GM12878 (cell line): ENCODE measurements at regions not wholly inside any gene's neighbourhood (a gene's known extent, or its start where the extent isn't known, plus 50 kb on each side); places are given as distances from the start of the nearest gene placed in this dataset.

Experiments used
- ATAC-seq: fragments of 200-7000 bp; cut with Tn5 transposase; 3 replicates; pipeline ENCODE4 v1.9.1; 2020; ENCODE audit warnings: mild to moderate bottlenecking, moderate library complexity
- BruUV-seq: library from RNA; stranded (reverse); fragments of 400-500 nt; replicated peaks from 2 replicates; lab custom pipeline; 2021; lab: Mats Ljungman, UMichigan
- CTCF ChIA-PET: fragments of 300-600 bp; sonication (Branson Sonifier 250); formaldehyde crosslinking; extraction: SDS; loops from one replicate; lab custom pipeline; 2021; ENCODE audit warnings: inconsistent platforms; lab: Yijun Ruan, JAX
- POLR2A ChIA-PET: fragments of 350-600 bp; formaldehyde crosslinking; extraction: SDS; loops from one replicate; lab custom pipeline; 2021; ENCODE audit warnings: inconsistent platforms; lab: Charles Lee
- RAD21 ChIA-PET: fragments of 300-600 bp; sonication (Branson Sonifier 250); formaldehyde crosslinking; loops from one replicate; lab custom pipeline; 2023; ENCODE audit warnings: antibody characterized with exemption; ENCODE audit not compliant: unreplicated experiment; lab: Charles Lee
- SMC1A ChIA-PET: fragments of 300-600 bp; sonication (Branson Sonifier 250); formaldehyde crosslinking; loops from one replicate; lab custom pipeline; 2023; ENCODE audit not compliant: unreplicated experiment, uncharacterized antibody; lab: Charles Lee
- DNase-seq: peaks from one replicate; pipeline ENCODE4 v3.0.0-alpha.2; 2011; ENCODE audit warnings: low read depth, low spot score
- FAIRE-seq: peaks from 3 replicates; lab custom pipeline; 2011; peaks lifted over from hg19 to GRCh38; lab: Jason Lieb, UNC
- H2AFZ ChIP-seq: 2 replicates; pipeline ENCODE4 v1.6.0; 2011; ENCODE audit warnings: low read depth, low read length, control low read depth; ENCODE audit not compliant: control insufficient read depth
- H3K27ac ChIP-seq: 2 replicates; pipeline ENCODE4 v1.5.1; 2011; ENCODE audit warnings: control low read depth; ENCODE audit not compliant: control insufficient read depth, insufficient read depth
- H3K27me3 ChIP-seq, 2 experiments: replicated peaks in 1 of 2; 2 replicates each; pipeline versions ENCODE4 v1.6.0 to v1.6.1; 2011; ENCODE audit warnings: low read length in 1 of 2; ENCODE audit not compliant: control insufficient read depth in 2 of 2, insufficient read depth in 2 of 2
- H3K36me3 ChIP-seq, 2 experiments: 2 replicates each; pipeline ENCODE4 v1.5.1; 2011; ENCODE audit warnings: low read length in 1 of 2; ENCODE audit not compliant: control insufficient read depth in 2 of 2, insufficient read depth in 2 of 2
- H3K4me1 ChIP-seq: 2 replicates; pipeline ENCODE4 v1.6.1; 2011; ENCODE audit warnings: mild to moderate bottlenecking, low read length, moderate library complexity, mixed read lengths; ENCODE audit not compliant: control insufficient read depth, insufficient read depth
- H3K4me2 ChIP-seq: 2 replicates; pipeline ENCODE4 v1.6.0; 2011; ENCODE audit warnings: control low read depth; ENCODE audit not compliant: control insufficient read depth, insufficient read depth
- H3K4me3 ChIP-seq: fragments of 200-600 bp; sonication (generic); 2 replicates; pipeline ENCODE4 v1.5.1; 2016
- H3K79me2 ChIP-seq: 2 replicates; pipeline ENCODE4 v1.6.0; 2011; ENCODE audit warnings: low read length; ENCODE audit not compliant: control insufficient read depth, insufficient read depth
- H3K9ac ChIP-seq: 2 replicates; pipeline ENCODE4 v1.8.0; 2011; ENCODE audit warnings: low read length, control low read depth, mixed read lengths; ENCODE audit not compliant: control insufficient read depth, insufficient read depth
- H3K9me3 ChIP-seq: replicated peaks from 3 replicates; pipeline ENCODE4 v1.5.1; 2011; ENCODE audit warnings: mild to moderate bottlenecking, low read length; ENCODE audit not compliant: control insufficient read depth, insufficient read depth
- H4K20me1 ChIP-seq: 2 replicates; pipeline ENCODE4 v1.6.0; 2011; ENCODE audit not compliant: control insufficient read depth, insufficient read depth
- NBN ChIP-seq: fragments of 450-650 bp; IDR thresholded peaks from 2 replicates; pipeline ENCODE4 v1.6.1; 2016
- NFIC ChIP-seq: IDR thresholded peaks from 2 replicates; pipeline ENCODE4 v1.6.1; 2012; ENCODE audit warnings: low read depth, mild to moderate bottlenecking, inconsistent platforms, low read length, moderate library complexity
- PAX8 ChIP-seq: fragments of 450-650 bp; IDR thresholded peaks from 2 replicates; pipeline ENCODE4 v1.6.1; 2017; ENCODE audit warnings: mild to moderate bottlenecking, moderate library complexity
- POLR2A ChIP-seq: IDR thresholded peaks from 2 replicates; pipeline ENCODE4 v1.6.1; 2011; ENCODE audit warnings: low read depth, mild to moderate bottlenecking, low read length
- RBBP5 ChIP-seq: fragments of 200-600 bp; sonication (generic); conservative IDR thresholded peaks from 2 replicates; pipeline ENCODE4 v1.6.1; 2016
- RUNX3 ChIP-seq: IDR thresholded peaks from 2 replicates; pipeline ENCODE4 v1.6.1; 2012; ENCODE audit warnings: low read length, inconsistent platforms
- SUZ12 ChIP-seq: fragments of 200-600 bp; sonication (generic); IDR thresholded peaks from one replicate; pipeline ENCODE4 v1.6.1; 2018; ENCODE audit warnings: antibody characterized with exemption, mild to moderate bottlenecking; ENCODE audit not compliant: unreplicated experiment
- ZZZ3 ChIP-seq: IDR thresholded peaks from 2 replicates; pipeline ENCODE4 v1.6.1; 2011; ENCODE audit warnings: low read depth; ENCODE audit not compliant: control insufficient read depth, insufficient read length
- WGBS: methylation state at CpG from one replicate; pipeline ENCODE4 v1.1.6; 2016; ENCODE audit warnings: low lambda C conversion rate; ENCODE audit not compliant: insufficient replicate concordance, insufficient coverage; ENCODE audit errors: missing lambda C conversion rate; 5-methylcytosine and 5-hydroxymethylcytosine counted together
- in situ Hi-C: fragments of 300-500 bp; cut with MboI; formaldehyde crosslinking; loops from 9 replicates; pipeline ENCODE4 v1.14.3; 2018; ENCODE audit warnings: mixed read lengths
- intact Hi-C: fragments of 100-400 bp; cut with micrococcal nuclease; formaldehyde crosslinking; loops from one replicate; pipeline ENCODE4 v1.14.2; 2022; ENCODE audit not compliant: unreplicated experiment
- TF ChIP-seq, protein P1 (sequence below), 3 experiments: IDR thresholded peaks in 2 of 3; conservative IDR thresholded peaks in 1 of 3; 2 replicates each; pipeline ENCODE4 v1.5.1; 2011; ENCODE audit warnings: low read depth in 3 of 3, low read length in 3 of 3, mild to moderate bottlenecking in 3 of 3, control low read depth in 2 of 3, moderate library complexity in 2 of 3, inconsistent platforms in 1 of 3, mixed read lengths in 1 of 3; ENCODE audit not compliant: control insufficient read depth in 2 of 3, insufficient read depth in 1 of 3; ENCODE audit errors: extremely low read depth in 1 of 3
- TF ChIP-seq, protein P2 (sequence below): IDR thresholded peaks from 2 replicates; pipeline ENCODE4 v1.6.1; 2012; ENCODE audit warnings: mild to moderate bottlenecking, low read depth, low read length

DNA sequence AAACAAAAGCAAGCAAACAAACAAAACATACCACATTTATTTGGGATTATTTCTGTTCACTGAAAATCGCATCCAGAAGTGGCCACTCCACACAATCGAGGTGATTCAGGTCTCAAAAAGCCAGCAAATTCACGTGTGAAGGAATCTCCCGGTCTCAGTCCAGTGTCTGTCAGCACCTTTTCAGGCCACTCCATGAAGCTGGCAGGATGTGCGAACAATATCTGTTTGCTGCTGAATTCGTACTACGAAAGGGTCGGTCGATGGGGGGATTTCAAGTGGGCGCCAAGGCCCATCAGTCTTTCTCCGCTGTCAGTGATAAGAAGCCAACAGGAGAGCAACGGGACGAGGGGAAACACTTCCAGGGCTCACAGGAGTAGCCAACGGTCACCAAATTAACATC, 505.1 kb downstream of the IRX1 start:
- ChIA-PET CTCF (no interaction called here), POLR2A (no interaction called here), RAD21 (no interaction called here), SMC1A (no interaction called here)
- Histone ChIP-seq H3K4me1 (no peaks in the 10 kb centered on the region), H3K27ac (no peak overlapping the region), H3K9me3 (no peaks in the 10 kb centered on the region; the same call in 2 of the 3 replicates), H3K79me2 (no peaks in the 10 kb centered on the region), H3K27me3 (no peaks in the 10 kb centered on the region), H3K4me3 (no peak overlapping the region), H3K4me2 (no peak overlapping the region), H4K20me1 (no peaks in the 10 kb centered on the region), H3K36me3 (no peaks in the 10 kb centered on the region), H3K9ac (no peak overlapping the region), H2AFZ (no peak overlapping the region)
- no peak for TF ChIP-seq POLR2A
- in situ Hi-C loops (no loop called here), intact Hi-C loops (no loop called here)
- no TSS peak for BruUV-seq
- ATAC-seq (no peak), FAIRE-seq (no peak), DNase-seq (no peak)
- WGBS: 41% methylated on average over 14 of the region's 14 CpGs

DNA sequence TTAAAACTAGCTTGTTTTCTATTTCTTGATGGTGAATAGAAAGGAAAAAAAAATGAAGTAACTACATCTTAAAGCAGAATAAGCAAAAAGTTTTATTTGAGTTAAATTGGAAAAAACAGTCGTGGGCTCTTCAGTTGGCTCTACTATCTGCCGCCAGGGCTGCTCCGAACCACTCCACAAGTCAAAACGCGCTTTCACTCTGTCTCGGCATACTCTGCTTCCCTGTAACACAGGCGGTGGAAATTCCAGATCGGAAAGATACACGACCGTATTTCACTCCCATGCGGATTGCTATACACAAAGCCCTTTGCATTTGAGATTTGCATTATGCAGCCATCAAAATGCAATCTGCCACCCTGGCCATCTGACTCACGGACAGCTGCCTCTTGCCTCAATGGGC, 505.6 kb downstream of the IRX1 start:
- ChIA-PET SMC1A (no interaction called here), POLR2A (no interaction called here), RAD21 (no interaction called here), CTCF (no interaction called here)
- H3K9ac ChIP-seq: no peak overlapping the region
- H2AFZ ChIP-seq: no peak overlapping the region
- no peaks in the 10 kb centered on the region for H3K27me3 ChIP-seq
- in situ Hi-C loops: no loop called here
- no peaks in the 10 kb centered on the region for H4K20me1 ChIP-seq
- ATAC-seq: no peak
- intact Hi-C loops: no loop called here
- no TSS peak for BruUV-seq
- TF ChIP-seq, protein P1, sequence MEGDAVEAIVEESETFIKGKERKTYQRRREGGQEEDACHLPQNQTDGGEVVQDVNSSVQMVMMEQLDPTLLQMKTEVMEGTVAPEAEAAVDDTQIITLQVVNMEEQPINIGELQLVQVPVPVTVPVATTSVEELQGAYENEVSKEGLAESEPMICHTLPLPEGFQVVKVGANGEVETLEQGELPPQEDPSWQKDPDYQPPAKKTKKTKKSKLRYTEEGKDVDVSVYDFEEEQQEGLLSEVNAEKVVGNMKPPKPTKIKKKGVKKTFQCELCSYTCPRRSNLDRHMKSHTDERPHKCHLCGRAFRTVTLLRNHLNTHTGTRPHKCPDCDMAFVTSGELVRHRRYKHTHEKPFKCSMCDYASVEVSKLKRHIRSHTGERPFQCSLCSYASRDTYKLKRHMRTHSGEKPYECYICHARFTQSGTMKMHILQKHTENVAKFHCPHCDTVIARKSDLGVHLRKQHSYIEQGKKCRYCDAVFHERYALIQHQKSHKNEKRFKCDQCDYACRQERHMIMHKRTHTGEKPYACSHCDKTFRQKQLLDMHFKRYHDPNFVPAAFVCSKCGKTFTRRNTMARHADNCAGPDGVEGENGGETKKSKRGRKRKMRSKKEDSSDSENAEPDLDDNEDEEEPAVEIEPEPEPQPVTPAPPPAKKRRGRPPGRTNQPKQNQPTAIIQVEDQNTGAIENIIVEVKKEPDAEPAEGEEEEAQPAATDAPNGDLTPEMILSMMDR (IDR thresholded peaks at IDR 0.05 in 2 of 3, conservative IDR thresholded peaks at IDR 0.05 in 1 of 3; ENCODE audit: control insufficient read depth in 2 of 3, extremely low read depth in 1 of 3, insufficient read depth in 1 of 3, low read depth in 3 of 3, low read length in 3 of 3): no peak
- TF ChIP-seq RBBP5 (no peak), ZZZ3 (no peak), PAX8 (no peak), RUNX3 (no peak), SUZ12 (no peak), NFIC (no peak), NBN (no peak)
- TF ChIP-seq, protein P2, sequence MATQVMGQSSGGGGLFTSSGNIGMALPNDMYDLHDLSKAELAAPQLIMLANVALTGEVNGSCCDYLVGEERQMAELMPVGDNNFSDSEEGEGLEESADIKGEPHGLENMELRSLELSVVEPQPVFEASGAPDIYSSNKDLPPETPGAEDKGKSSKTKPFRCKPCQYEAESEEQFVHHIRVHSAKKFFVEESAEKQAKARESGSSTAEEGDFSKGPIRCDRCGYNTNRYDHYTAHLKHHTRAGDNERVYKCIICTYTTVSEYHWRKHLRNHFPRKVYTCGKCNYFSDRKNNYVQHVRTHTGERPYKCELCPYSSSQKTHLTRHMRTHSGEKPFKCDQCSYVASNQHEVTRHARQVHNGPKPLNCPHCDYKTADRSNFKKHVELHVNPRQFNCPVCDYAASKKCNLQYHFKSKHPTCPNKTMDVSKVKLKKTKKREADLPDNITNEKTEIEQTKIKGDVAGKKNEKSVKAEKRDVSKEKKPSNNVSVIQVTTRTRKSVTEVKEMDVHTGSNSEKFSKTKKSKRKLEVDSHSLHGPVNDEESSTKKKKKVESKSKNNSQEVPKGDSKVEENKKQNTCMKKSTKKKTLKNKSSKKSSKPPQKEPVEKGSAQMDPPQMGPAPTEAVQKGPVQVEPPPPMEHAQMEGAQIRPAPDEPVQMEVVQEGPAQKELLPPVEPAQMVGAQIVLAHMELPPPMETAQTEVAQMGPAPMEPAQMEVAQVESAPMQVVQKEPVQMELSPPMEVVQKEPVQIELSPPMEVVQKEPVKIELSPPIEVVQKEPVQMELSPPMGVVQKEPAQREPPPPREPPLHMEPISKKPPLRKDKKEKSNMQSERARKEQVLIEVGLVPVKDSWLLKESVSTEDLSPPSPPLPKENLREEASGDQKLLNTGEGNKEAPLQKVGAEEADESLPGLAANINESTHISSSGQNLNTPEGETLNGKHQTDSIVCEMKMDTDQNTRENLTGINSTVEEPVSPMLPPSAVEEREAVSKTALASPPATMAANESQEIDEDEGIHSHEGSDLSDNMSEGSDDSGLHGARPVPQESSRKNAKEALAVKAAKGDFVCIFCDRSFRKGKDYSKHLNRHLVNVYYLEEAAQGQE: no peak
- 34% methylated on average over 12 of the region's 12 CpGs for WGBS
- no peak overlapping the region for H3K27ac ChIP-seq
- H3K79me2 ChIP-seq: no peaks in the 10 kb centered on the region
- H3K4me1 ChIP-seq: no peaks in the 10 kb centered on the region
- no peak for DNase-seq
- no peak for FAIRE-seq
- no peak overlapping the region for H3K4me3 ChIP-seq
- no peaks in the 10 kb centered on the region; the same call in 2 of the 3 replicates for H3K9me3 ChIP-seq
- no peak overlapping the region for H3K4me2 ChIP-seq
- no peaks in the 10 kb centered on the region for H3K36me3 ChIP-seq
